Left lung (tissue), 4 donors: ENCODE measurements at regions not wholly inside any gene's neighbourhood (a gene's known extent, or its start where the extent isn't known, plus 50 kb on each side); places are given as distances from the start of the nearest gene placed in this dataset.

Source experiments
- ATAC-seq: fragments of 200-7000 bp; cut with Tn5 transposase; one replicate; pipeline ENCODE4 v1.9.1; 2020; ENCODE audit warnings: moderate library complexity
- DNase-seq, 4 donors: peaks; one replicate each; pipeline ENCODE4 v3.0.0-alpha.2; 2013 to 2020
- H3K27ac ChIP-seq, 2 donors: fragments of 200-600 bp; sonication (generic) in 1 of 2; one replicate each; pipeline versions ENCODE4 v1.5.0 to v1.8.0; 2020 to 2021
- H3K27me3 ChIP-seq, 2 donors: fragments of 200-600 bp; sonication (generic) in 1 of 2; one replicate each; pipeline versions ENCODE4 v1.5.0 to v1.8.0; 2020 to 2021
- H3K36me3 ChIP-seq, 2 donors: fragments of 200-600 bp; sonication (generic) in 1 of 2; one replicate each; pipeline versions ENCODE4 v1.5.0 to v1.8.0; 2020 to 2021
- H3K4me1 ChIP-seq, 2 donors: fragments of 200-600 bp; one replicate each; pipeline ENCODE4 v1.8.0; 2021
- H3K4me3 ChIP-seq, 2 donors: fragments of 200-600 bp; sonication (generic) in 1 of 2; one replicate each; pipeline versions ENCODE4 v1.5.0 to v1.8.0; 2020 to 2021; ENCODE audit warnings: mild to moderate bottlenecking in 1 of 2
- H3K9me3 ChIP-seq, 2 donors: fragments of 200-600 bp; sonication (generic) in 1 of 2; one replicate each; pipeline versions ENCODE4 v1.5.0 to v1.8.0; 2020 to 2021
- intact Hi-C, 2 donors: fragments of 100-400 bp; cut with DNase I; formaldehyde crosslinking; loops; one replicate each; pipeline versions ENCODE4 v1.11.2 to v1.14.2; 2022
- TF ChIP-seq, protein P1 (sequence below), 2 donors: fragments of 200-600 bp; sonication (generic) in 1 of 2; IDR thresholded peaks; one replicate each; pipeline versions ENCODE4 v1.5.0 to v1.8.0; 2021; ENCODE audit warnings: antibody characterized with exemption in 2 of 2
- donor health status: DM: no; HTN: yes; CAD: no.
- donor health status: DM: no; HTN: no; CAD: no.

DNA sequence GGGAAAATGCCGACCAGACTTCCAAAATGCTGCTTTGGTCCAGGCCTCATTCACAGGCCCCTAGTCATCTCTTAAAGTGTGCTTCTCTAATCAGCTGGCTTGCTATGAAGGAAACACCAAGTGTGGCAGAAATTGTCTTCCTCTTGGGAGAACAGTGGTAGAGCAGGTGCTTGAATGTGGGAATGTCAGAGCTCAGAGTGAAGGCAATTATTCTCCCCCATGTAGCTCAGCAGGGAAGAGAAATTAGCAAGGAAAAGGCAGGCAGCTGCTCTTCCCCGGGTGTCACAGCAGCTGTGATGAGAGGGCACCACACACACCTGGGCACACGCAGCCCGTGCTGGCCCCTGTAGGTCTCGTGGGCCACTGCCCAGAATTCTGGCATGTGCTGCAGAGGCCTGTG, 358.5 kb downstream of the WDR72 start:
- intact Hi-C loops, result no loop called here
- TF ChIP-seq, protein P1, sequence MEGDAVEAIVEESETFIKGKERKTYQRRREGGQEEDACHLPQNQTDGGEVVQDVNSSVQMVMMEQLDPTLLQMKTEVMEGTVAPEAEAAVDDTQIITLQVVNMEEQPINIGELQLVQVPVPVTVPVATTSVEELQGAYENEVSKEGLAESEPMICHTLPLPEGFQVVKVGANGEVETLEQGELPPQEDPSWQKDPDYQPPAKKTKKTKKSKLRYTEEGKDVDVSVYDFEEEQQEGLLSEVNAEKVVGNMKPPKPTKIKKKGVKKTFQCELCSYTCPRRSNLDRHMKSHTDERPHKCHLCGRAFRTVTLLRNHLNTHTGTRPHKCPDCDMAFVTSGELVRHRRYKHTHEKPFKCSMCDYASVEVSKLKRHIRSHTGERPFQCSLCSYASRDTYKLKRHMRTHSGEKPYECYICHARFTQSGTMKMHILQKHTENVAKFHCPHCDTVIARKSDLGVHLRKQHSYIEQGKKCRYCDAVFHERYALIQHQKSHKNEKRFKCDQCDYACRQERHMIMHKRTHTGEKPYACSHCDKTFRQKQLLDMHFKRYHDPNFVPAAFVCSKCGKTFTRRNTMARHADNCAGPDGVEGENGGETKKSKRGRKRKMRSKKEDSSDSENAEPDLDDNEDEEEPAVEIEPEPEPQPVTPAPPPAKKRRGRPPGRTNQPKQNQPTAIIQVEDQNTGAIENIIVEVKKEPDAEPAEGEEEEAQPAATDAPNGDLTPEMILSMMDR (IDR thresholded peaks at IDR 0.05), result no peak

DNA sequence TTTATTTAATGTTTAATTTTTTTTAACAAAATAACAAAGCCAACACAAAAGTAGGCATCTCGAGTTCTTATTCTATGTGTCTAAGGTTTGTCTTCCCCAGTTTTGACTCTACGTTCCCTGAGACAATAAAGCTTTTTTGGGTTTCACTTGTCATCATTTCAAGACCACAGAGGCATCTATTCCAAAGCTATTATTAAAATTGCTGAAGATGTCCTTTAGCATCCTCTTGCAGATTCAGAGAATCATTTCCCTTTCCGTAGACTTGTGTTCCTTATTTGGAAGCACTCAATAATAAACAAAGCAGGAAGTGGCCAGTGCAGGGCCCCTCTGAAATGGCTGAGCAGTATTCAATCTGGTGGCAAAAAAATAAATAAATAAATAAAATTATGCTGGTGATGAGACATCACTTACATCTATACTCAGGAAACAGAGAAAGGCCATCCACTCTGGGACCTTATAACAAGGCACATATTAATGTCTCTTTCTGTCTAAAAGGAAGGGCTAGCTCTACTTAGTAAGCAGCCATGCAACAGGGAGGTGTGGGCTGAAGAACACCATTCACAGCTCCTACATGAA, 362.3 kb downstream of the WDR72 start:
- intact Hi-C loops, result no loop called here
- Histone ChIP-seq H3K27me3 (no peaks in the 10 kb centered on the region), H3K4me1 (no peaks in the 10 kb centered on the region), H3K4me3 (no peak overlapping the region), H3K36me3 (no peaks in the 10 kb centered on the region), H3K9me3 (no peaks in the 10 kb centered on the region), H3K27ac (no peak overlapping the region)
- DNase-seq, result no peak
- no peak for ATAC-seq
- TF ChIP-seq, protein P1 (IDR thresholded peaks at IDR 0.05), result no peak

More for the DNA sequence above, 358.5 kb downstream of the WDR72 start:
- H3K27ac ChIP-seq, result no peak overlapping the region
- no peak for ATAC-seq
- H3K9me3 ChIP-seq, result no peaks in the 10 kb centered on the region
- DNase-seq, result no peak
- H3K36me3 ChIP-seq, result no peaks in the 10 kb centered on the region
- H3K27me3 ChIP-seq, result no peaks in the 10 kb centered on the region
- no peak overlapping the region for H3K4me3 ChIP-seq
- H3K4me1 ChIP-seq, result no peaks in the 10 kb centered on the region

DNA sequence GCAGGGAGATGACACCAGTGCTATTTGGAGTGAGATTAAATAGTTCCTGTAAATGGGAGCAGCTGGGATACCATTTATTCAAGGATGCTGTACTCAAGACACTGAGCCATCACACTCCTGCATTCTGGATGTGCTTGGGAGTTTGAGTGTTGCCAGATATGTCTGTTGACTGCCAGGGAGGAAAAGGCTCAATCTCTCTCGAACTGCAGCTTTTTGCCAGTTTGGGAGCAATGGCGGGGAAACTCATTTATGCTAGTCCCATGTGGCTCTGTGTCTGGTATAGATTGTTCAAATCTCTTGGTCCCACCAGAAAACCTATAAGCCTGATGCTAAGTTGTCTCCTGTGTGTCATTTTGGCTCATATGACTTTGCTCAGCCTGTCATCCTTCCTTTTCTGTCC, 363.6 kb downstream of the WDR72 start:
- no peaks in the 10 kb centered on the region for H3K4me1 ChIP-seq
- H3K36me3 ChIP-seq, result no peaks in the 10 kb centered on the region
- no peak overlapping the region for H3K27ac ChIP-seq
- no peak for DNase-seq
- H3K9me3 ChIP-seq, result no peaks in the 10 kb centered on the region
- no peaks in the 10 kb centered on the region for H3K27me3 ChIP-seq
- ATAC-seq, result no peak
- TF ChIP-seq, protein P1 (IDR thresholded peaks at IDR 0.05), result no peak
- no peak overlapping the region for H3K4me3 ChIP-seq
- intact Hi-C loops, result no loop called here

DNA sequence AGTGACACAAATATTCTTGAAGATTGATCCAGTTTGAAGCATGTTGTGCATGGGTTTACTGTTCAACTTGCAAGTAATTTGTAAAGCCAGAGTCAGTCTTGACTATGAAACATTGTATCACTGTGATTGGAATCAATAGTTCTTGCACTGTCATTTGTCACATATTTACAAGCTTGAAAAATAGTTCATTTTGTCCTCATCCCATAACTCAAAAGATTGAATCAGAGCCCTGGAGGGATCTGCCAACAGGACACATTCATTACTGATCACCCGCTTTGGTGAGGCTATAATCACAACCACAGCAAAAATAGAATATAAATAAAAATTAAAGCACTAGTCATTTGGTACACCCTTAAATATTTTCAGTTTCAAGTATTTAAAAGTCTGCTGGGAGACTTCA, 368.9 kb downstream of the WDR72 start:
- Histone ChIP-seq H3K27ac (no peak overlapping the region), H3K27me3 (no peaks in the 10 kb centered on the region), H3K4me1 (no peaks in the 10 kb centered on the region), H3K9me3 (no peaks in the 10 kb centered on the region), H3K4me3 (no peak overlapping the region), H3K36me3 (no peaks in the 10 kb centered on the region)
- TF ChIP-seq, protein P1 (IDR thresholded peaks at IDR 0.05), result no peak
- intact Hi-C loops, result no loop called here
- ATAC-seq (no peak), DNase-seq (no peak)

DNA sequence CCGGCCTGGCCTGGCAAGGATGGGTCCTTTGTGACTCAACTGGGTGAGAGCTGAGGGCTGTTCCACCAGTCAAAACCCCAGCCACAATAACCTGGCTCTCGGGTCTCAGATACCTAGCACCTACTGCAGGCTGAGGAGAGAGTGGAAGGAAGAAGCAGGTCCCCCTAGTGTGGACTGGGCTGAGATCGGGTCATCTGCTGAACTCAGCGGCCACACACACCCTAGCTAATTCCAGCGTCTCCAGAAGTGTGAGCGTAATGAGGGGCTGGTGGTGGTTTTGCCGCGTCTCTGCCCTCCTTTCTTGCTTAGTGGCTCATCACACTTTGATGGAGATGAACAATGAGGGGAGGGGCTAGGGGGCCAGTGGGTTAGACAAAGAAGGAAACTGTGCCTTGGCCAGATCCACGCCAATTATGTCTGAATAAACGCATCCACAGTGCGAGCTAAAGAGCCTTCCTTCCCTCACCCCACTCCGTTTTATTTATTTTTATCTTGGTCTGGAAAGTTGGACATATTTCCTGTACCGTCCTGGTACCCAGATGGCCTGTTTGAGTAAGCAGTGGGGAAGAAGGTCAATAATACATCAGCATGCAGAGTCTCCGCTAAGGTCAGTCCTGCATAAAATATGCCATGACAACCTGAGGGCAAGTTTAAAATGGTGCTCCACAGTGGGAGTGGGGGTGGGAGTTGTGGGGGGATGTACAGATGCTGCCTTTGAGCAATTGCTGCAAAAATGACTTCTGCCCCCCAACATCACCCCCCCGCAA, 370.0 kb downstream of the WDR72 start:
- Histone ChIP-seq H3K36me3 (no peaks in the 10 kb centered on the region), H3K4me1 (no peaks in the 10 kb centered on the region), H3K27ac (no peak overlapping the region), H3K27me3 (no peaks in the 10 kb centered on the region), H3K9me3 (no peaks in the 10 kb centered on the region), H3K4me3 (no peak overlapping the region)
- DNase-seq (no peak), ATAC-seq (no peak)
- intact Hi-C loops, result loop anchor here in 1 of 2 donors (10.0 kb wide), 1 partner anchor 55 kb away; no protein-coding TSS in a partner anchor
- TF ChIP-seq, protein P1 (IDR thresholded peaks at IDR 0.05), result no peak
